HG02970 (cell line): ENCODE measurements at regions not wholly inside any gene's neighbourhood (a gene's known extent, or its start where the extent isn't known, plus 50 kb on each side); places are given as distances from the start of the nearest gene placed in this dataset.
"Not testable (repeated sequence)": the region's sequence is repeated elsewhere in the genome, so short reads cannot be mapped to it uniquely, and the experiment has no call there.

Experiments
- ATAC-seq: cut with Tn5 transposase; IDR thresholded peaks from one replicate; pipeline ENCODE4 v1.9.1; 2021; ENCODE audit warnings: mild to moderate bottlenecking, moderate library complexity, moderate number of reproducible peaks; ENCODE audit not compliant: unreplicated experiment, low FRiP score

DNA sequence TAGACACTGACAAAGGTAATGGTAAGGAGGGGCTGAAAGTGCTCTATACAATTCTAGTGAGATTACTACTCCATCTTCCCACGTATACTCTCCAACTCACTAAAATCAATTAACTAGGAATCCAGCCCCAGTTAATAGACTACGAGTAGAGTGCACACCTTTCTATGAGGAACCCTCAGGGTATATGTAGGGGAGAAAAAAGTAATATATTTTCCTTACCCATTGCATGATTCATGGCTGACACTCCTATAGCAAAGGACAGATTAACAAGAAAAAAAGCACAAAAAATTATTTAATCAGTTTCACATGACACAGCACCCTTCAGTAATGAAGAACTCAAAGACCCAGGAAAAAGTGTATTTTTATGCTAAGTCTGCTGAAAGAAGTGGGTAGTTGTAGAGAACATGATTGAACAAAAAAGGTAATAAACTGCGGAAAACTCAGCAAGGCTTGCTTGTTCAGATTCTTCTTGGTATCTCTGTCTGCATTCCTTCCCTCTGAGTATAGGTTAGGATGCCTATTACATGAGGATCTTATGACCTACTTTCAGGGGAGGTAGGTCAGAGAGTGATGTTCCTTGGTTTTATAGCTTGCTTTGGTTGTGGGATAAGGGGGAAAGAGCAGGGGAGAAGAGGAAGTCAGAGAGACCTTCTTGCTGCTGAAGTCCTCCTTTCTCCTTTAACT, 342.0 kb upstream of the DLGAP1 start:
- no peak for ATAC-seq

DNA sequence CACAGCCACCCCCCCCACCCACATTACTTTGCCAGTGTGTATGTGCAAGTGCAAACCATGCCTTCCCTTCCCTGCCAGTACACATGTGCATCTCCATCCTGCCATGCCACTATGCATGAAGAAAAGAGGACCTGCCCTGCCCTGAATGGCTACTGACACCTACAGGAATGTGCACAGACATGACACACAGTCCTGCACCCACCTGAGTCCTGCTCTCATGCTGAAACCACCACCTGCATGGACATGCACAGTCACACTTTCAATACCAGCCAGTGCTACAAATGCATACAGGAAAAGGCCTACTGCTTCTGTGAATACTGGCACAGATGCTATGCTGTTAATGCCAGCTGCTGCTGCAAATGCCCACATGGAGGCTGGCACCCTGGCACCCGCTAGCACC, 334.4 kb upstream of the DLGAP1 start:
- ATAC-seq = no peak

DNA sequence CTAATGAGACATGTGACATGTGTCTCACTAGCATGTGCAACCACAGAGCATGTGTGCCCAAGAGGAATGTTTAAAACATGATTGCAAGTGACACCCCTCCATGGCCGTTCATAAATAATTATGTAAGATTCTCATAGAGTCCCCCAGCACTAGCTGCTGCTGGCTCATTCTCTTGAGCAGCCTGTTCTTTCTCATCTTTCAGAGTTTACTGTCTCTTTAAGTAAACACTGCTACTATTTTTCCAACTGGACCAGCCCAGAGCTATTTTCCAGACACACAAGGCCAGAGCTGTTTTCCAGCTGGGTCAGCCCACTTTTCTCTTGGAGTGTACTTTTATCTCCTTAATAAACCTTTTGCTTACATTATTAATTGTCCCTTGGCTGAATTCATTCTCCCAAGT, 326.8 kb upstream of the DLGAP1 start:
- ATAC-seq = no peak

DNA sequence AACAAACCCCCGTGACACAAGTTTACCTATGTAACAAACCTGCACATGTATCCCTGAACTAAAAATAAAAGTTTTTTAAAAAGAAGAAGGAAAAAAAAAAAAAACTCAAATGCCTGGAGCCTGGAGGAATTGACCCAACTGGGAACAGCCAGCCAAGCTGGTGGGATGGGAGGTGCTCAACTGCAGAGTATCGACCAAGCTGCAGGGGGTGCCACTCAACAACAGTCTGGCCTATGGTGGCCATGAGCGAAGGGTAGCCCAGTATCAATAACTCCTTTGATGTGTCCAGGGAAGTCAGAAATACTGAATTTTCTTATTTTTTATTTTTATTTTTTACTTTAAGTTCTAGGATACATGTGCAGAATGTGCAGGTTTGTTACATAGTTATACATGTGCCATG, 310.3 kb upstream of the DLGAP1 start:
- ATAC-seq = no peak

- no peak for ATAC-seq
Observed at GRCh38 chr18:4762330-4762729, 307.2 kb upstream of the DLGAP1 start.

GRCh38 chr18:4758980-4759379, 303.9 kb upstream of the DLGAP1 start:
- ATAC-seq = no peak

GRCh38 chr18:4755848-4756247, 300.7 kb upstream of the DLGAP1 start:
- no peak for ATAC-seq

DNA sequence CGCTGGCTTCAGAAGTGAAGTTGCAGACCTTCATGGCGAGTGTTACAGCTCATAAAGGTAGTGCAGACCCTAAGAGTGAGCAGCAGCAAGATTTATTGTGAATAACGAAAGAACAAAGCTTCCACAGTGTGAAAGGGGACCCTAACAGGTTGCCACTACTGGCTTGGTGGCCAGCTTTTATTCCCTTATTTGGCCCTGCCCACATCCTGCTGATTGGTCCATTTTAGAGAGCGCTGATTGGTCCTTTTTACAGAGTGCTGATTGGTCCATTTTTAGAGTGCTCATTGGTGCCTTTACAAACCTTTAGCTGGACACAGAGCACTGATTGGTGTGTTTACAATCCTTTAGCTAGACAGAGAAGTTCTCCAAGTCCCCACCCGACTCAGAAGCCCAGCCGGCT, 298.0 kb upstream of the DLGAP1 start:
- not testable (repeated sequence) for ATAC-seq

GRCh38 chr18:4751523-4751922, 296.4 kb upstream of the DLGAP1 start:
- no peak for ATAC-seq

DNA sequence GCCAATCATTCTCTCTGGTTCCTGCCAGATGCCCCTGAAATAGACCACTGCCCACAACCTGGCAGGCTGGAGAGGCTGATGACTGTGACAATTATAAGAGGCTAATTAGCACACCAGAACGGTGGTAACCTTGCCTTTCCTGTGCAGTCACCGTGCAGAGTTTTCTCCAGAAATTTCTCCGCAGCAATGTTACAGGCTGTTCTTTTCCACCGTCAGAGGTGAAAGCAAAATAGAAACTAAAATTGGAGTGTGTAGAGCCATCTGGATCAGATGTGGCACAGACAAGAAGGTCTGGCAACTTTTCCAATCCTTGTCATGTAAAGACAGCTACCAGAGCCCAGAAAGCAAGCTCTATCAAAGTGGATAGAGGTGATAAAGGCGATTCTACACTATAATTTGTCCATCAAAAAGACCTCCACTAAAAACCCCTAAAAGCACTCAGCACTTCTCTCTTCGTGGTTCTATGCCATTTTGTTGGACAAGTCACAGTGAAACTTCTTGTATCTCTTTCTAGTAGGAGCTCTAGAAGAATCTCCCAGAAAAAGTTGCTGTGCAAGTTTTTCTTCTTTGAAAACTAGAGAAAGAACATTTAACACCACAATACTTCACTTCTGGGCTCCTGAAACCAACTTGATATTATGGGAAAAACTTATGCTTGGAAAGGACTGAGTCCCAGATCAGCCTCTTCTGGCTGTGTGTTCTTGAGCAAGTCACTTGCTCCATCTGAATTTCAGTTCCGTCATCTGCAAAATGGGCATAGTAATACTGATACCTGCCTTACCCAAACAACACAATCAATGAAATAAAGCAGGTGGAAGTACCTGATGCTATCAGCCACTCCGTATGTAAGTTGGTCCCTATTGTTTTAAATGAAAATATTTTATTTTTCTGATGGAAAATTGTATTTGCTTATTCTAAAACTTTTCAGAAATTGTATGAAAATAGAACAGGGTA, 295.6 kb upstream of the DLGAP1 start:
- ATAC-seq = no peak

GRCh38 chr18:4748975-4749374, 293.9 kb upstream of the DLGAP1 start:
- no peak for ATAC-seq

DNA sequence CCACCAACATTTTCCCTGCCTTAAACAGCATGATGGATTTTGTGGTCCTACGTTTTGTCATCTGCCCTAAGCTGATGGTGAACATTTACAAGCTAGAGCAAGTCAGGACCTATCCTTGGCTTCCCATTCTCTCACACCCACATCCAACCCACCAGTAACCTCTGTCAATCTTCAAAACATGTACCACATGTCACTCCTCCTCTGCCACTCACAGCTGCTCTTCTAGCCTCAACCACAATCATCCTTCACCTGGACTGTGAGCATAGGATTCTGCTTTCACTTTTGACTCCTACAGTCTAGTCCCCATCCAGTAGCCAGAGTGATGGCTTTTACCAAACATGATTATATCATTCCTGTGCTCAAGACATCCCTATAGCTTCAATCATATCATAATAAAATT, 279.8 kb upstream of the DLGAP1 start:
- ATAC-seq = no peak

GRCh38 chr18:4734021-4734420, 278.9 kb upstream of the DLGAP1 start:
- no peak for ATAC-seq

DNA sequence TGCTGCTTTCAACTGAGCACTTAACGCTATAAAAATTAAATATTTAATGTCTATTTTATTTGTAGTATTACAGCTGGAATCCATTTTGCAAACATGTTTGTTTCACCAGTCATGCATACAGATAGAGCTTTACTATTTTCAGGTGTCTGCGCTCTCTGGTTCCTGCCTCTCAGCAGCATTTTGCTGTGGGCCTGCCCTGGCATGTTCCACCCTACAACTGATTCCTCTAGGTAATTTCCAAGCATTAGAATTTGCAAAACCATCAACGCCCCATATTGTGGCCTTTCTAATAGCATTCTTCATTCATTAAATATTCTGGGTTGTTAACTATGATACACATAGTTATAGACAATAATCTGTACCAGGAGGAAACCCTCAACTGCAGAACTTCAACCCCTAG, 266.4 kb upstream of the DLGAP1 start:
- no peak for ATAC-seq

- no peak for ATAC-seq
Observed at GRCh38 chr18:4720518-4720917, 265.4 kb upstream of the DLGAP1 start.

DNA sequence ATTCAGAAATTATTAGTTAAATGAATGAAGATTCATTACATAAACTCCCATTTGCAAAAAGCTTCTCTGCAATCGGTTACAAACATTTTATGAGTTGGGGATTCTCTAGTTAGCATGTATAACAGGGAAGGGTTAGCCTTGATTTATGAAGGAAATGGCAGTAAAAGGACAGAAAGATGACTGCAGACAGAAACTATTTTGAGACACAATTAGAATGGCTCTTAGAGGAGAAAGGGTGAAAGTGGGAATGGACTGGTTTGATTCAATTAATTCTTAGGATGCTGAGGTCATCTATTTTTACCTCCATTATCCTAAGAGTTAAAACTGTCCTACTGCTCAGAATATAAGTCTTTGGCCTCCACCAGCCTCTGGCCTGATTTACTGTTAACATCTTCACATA, 250.8 kb upstream of the DLGAP1 start:
- ATAC-seq = no peak

DNA sequence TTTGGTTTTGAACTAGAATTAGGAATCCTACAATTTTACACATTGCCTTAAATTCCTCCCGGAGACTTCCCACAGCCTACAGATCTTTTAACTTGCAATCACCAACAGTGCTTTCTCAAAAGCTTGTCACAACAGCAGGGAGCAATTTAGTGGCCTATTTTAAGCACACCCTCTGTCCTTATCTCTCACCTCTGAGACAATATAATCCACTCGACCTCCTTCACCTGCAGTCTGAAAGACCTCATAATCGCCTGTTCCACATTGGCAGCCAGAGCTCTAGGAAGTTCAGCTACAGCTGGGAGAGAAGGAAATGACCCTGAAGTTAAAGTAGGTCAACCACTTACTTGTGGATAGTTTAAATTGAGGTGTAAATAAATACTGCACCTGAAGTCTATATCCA, 249.7 kb upstream of the DLGAP1 start:
- ATAC-seq = no peak

DNA sequence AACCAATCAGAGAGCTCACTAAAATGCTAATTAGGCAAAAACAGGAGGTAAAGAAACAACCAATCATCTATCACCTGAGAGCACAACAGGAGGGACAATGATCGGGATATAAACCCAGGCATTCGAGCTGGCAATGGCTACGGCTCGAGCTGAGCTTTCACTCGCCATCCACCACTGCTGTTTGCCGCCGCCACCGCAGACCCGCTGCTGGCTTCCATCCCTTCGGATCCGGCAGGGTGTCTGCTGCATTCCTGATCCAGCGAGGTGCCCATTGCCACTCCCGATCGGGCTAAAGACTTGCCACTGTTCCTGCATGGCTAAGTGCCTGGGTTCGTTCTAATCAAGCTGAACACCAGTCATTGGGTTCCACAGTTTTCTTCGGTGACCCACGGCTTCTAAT, 236.7 kb upstream of the DLGAP1 start:
- ATAC-seq = no peak

GRCh38 chr18:4678685-4679084, 223.6 kb upstream of the DLGAP1 start:
- ATAC-seq = not testable (repeated sequence)

GRCh38 chr18:4677006-4677405, 221.9 kb upstream of the DLGAP1 start:
- no peak for ATAC-seq

DNA sequence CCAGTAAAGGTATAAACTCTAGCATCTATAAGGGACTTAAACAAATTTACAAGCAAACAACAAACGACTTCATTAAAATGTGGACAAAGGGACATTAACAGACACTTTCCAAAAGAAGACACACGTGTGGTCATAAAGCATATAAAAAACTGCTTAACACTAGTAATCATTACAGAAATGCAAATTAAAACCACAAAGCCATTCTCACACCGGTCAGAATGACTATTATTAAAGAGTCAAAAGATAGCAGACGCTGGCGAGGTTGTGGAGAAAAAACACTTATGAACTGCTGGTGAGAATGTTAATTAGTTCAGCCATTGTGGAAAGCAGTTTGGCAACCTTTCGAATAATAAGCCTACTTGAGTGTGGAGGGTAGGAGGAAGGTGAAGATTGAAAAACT, 217.1 kb upstream of the DLGAP1 start:
- ATAC-seq = no peak

DNA sequence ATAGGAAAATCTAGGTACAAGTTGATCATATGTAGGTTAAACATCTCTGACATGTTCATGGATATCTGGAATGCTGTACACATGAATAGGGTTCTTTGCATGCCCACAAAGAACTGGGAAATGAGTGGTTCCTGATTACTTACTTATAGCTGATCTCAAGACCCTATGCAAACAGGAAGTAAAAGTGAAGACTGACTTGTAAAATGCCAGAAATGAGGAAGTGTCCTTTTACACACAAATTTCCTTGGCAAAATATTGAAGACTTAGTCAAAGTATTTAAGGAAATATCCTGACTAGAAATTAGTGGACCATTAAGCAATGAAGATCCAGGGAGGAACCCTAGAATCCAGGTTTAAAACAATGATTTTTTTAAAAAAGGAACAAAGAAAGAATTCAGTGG, 203.7 kb upstream of the DLGAP1 start:
- ATAC-seq = no peak
